Ishikawa (cell line): ENCODE measurements at regions not wholly inside any gene's neighbourhood (a gene's known extent, or its start where the extent isn't known, plus 50 kb on each side); places are given as distances from the start of the nearest gene placed in this dataset.

ENCODE experiments used
- EGR1 ChIP-seq: IDR thresholded peaks from 2 replicates; pipeline ENCODE4 v1.6.1; 2012
- NFIC ChIP-seq: IDR thresholded peaks from 2 replicates; pipeline ENCODE4 v1.6.1; 2012
- YY1 ChIP-seq: IDR thresholded peaks from 2 replicates; pipeline ENCODE4 v1.6.1; 2012; ENCODE audit warnings: low read depth
- TF ChIP-seq, protein P1 (sequence below): IDR thresholded peaks from 2 replicates; pipeline ENCODE4 v1.6.1; 2012; ENCODE audit warnings: low read depth, mild to moderate bottlenecking
- TF ChIP-seq, protein P2 (sequence below): IDR thresholded peaks from 2 replicates; pipeline ENCODE4 v1.6.1; 2012

DNA sequence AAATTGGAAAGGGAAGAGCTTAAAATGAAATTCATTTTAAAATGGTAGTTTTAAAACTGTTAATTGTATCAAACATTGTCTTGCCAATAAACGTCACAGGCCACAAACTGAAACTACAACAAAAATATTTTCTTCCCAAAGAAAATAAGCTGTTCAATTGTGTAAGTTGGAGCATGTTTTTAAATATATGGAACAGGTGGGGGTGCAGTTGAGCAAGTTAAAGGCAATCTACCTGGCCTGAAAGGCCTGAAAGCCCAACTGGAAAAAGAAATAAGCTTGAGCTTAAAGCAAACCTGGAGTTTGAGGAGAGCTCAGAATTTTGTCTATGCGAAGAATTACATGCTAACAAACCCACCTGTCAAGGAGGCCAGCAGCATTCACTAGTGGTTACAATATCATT is 439.5 kb downstream of the ACTL7B start:
- no peak for TF ChIP-seq NFIC
- TF ChIP-seq, protein P1, sequence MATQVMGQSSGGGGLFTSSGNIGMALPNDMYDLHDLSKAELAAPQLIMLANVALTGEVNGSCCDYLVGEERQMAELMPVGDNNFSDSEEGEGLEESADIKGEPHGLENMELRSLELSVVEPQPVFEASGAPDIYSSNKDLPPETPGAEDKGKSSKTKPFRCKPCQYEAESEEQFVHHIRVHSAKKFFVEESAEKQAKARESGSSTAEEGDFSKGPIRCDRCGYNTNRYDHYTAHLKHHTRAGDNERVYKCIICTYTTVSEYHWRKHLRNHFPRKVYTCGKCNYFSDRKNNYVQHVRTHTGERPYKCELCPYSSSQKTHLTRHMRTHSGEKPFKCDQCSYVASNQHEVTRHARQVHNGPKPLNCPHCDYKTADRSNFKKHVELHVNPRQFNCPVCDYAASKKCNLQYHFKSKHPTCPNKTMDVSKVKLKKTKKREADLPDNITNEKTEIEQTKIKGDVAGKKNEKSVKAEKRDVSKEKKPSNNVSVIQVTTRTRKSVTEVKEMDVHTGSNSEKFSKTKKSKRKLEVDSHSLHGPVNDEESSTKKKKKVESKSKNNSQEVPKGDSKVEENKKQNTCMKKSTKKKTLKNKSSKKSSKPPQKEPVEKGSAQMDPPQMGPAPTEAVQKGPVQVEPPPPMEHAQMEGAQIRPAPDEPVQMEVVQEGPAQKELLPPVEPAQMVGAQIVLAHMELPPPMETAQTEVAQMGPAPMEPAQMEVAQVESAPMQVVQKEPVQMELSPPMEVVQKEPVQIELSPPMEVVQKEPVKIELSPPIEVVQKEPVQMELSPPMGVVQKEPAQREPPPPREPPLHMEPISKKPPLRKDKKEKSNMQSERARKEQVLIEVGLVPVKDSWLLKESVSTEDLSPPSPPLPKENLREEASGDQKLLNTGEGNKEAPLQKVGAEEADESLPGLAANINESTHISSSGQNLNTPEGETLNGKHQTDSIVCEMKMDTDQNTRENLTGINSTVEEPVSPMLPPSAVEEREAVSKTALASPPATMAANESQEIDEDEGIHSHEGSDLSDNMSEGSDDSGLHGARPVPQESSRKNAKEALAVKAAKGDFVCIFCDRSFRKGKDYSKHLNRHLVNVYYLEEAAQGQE, result no peak
- no peak for TF ChIP-seq EGR1
- TF ChIP-seq YY1, result no peak
- TF ChIP-seq, protein P2, sequence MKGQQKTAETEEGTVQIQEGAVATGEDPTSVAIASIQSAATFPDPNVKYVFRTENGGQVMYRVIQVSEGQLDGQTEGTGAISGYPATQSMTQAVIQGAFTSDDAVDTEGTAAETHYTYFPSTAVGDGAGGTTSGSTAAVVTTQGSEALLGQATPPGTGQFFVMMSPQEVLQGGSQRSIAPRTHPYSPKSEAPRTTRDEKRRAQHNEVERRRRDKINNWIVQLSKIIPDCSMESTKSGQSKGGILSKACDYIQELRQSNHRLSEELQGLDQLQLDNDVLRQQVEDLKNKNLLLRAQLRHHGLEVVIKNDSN, result no peak
